IPS-20b (cell line): ENCODE measurements at regions not wholly inside any gene's neighbourhood (a gene's known extent, or its start where the extent isn't known, plus 50 kb on each side); places are given as distances from the start of the nearest gene placed in this dataset.

Experiments
- H3K27ac ChIP-seq: one replicate; pipeline ENCODE4 v1.5.1; 2013; ENCODE audit warnings: low read length
- H3K27me3 ChIP-seq: 2 replicates; pipeline ENCODE4 v1.6.1; 2013; ENCODE audit warnings: mild to moderate bottlenecking, low read length, inconsistent platforms; ENCODE audit not compliant: insufficient read depth
- H3K36me3 ChIP-seq: 2 replicates; pipeline ENCODE4 v1.6.1; 2013; ENCODE audit warnings: low read depth, mild to moderate bottlenecking, inconsistent platforms, low read length, moderate library complexity; ENCODE audit not compliant: insufficient read depth
- H3K4me1 ChIP-seq: 2 replicates; pipeline ENCODE4 v1.6.1; 2013; ENCODE audit warnings: mild to moderate bottlenecking, control low read depth, inconsistent platforms, low read length, moderate library complexity; ENCODE audit not compliant: insufficient read depth
- H3K4me3 ChIP-seq: 2 replicates; pipeline ENCODE4 v1.5.1; 2013; ENCODE audit warnings: mild to moderate bottlenecking, low read length, inconsistent platforms
- H3K9ac ChIP-seq: 2 replicates; pipeline ENCODE4 v1.6.1; 2013; ENCODE audit warnings: low read depth, mild to moderate bottlenecking, inconsistent platforms, low read length, moderate library complexity
- H3K9me3 ChIP-seq: 2 replicates; pipeline ENCODE4 v1.6.1; 2013; ENCODE audit warnings: mild to moderate bottlenecking, low read depth, low read length, inconsistent platforms; ENCODE audit not compliant: insufficient read depth

GRCh38 chr12:74412606-74413230 is 124.9 kb upstream of the ATXN7L3B start:
- no peaks in the 10 kb centered on the region for H3K27me3 ChIP-seq
- H3K36me3 ChIP-seq: no peaks in the 10 kb centered on the region
- H3K9me3 ChIP-seq: no peaks in the 10 kb centered on the region
- H3K4me3 ChIP-seq: no peak overlapping the region
- H3K9ac ChIP-seq: no peak overlapping the region
- H3K4me1 ChIP-seq: peaks cover 12% of the 10 kb centered on the region
- H3K27ac ChIP-seq: no peak overlapping the region

- Histone ChIP-seq H3K27ac (no peak overlapping the region), H3K36me3 (no peaks in the 10 kb centered on the region), H3K4me3 (no peak overlapping the region), H3K4me1 (no peaks in the 10 kb centered on the region), H3K27me3 (no peaks in the 10 kb centered on the region), H3K9ac (no peak overlapping the region), H3K9me3 (no peaks in the 10 kb centered on the region)
These were observed 122.0 kb upstream of the ATXN7L3B start for GRCh38 chr12:74415633-74416032.

GRCh38 chr12:74418573-74418972 is 119.1 kb upstream of the ATXN7L3B start:
- Histone ChIP-seq H3K4me3 (no peak overlapping the region), H3K9ac (no peak overlapping the region), H3K4me1 (no peaks in the 10 kb centered on the region), H3K27ac (no peak overlapping the region), H3K27me3 (no peaks in the 10 kb centered on the region), H3K36me3 (no peaks in the 10 kb centered on the region), H3K9me3 (no peaks in the 10 kb centered on the region)

GRCh38 chr12:74424778-74425177 is 112.9 kb upstream of the ATXN7L3B start:
- Histone ChIP-seq H3K9me3 (no peaks in the 10 kb centered on the region), H3K4me3 (no peak overlapping the region), H3K27me3 (no peaks in the 10 kb centered on the region), H3K9ac (no peak overlapping the region), H3K4me1 (no peaks in the 10 kb centered on the region), H3K36me3 (no peaks in the 10 kb centered on the region), H3K27ac (no peak overlapping the region)

- Histone ChIP-seq H3K27me3 (no peaks in the 10 kb centered on the region), H3K4me1 (no peaks in the 10 kb centered on the region), H3K36me3 (no peaks in the 10 kb centered on the region), H3K9me3 (no peaks in the 10 kb centered on the region), H3K9ac (no peak overlapping the region), H3K27ac (no peak overlapping the region), H3K4me3 (no peak overlapping the region)
These were observed 111.5 kb upstream of the ATXN7L3B start for GRCh38 chr12:74426091-74426490.

GRCh38 chr12:74429535-74429934 is 108.1 kb upstream of the ATXN7L3B start:
- no peak overlapping the region for H3K4me3 ChIP-seq
- no peak overlapping the region for H3K27ac ChIP-seq
- no peak overlapping the region for H3K9ac ChIP-seq
- no peaks in the 10 kb centered on the region for H3K36me3 ChIP-seq
- no peaks in the 10 kb centered on the region for H3K9me3 ChIP-seq
- no peaks in the 10 kb centered on the region for H3K4me1 ChIP-seq
- no peaks in the 10 kb centered on the region for H3K27me3 ChIP-seq

GRCh38 chr12:74431801-74432200 is 105.8 kb upstream of the ATXN7L3B start:
- H3K4me1 ChIP-seq: no peaks in the 10 kb centered on the region
- no peaks in the 10 kb centered on the region for H3K27me3 ChIP-seq
- no peak overlapping the region for H3K4me3 ChIP-seq
- H3K27ac ChIP-seq: no peak overlapping the region
- no peaks in the 10 kb centered on the region for H3K36me3 ChIP-seq
- no peaks in the 10 kb centered on the region for H3K9me3 ChIP-seq
- no peak overlapping the region for H3K9ac ChIP-seq

- Histone ChIP-seq H3K9ac (no peak overlapping the region), H3K4me3 (no peak overlapping the region), H3K27ac (no peak overlapping the region), H3K4me1 (no peaks in the 10 kb centered on the region), H3K36me3 (no peaks in the 10 kb centered on the region), H3K9me3 (no peaks in the 10 kb centered on the region), H3K27me3 (no peaks in the 10 kb centered on the region)
These were observed 97.2 kb upstream of the ATXN7L3B start for GRCh38 chr12:74440469-74440868.

GRCh38 chr12:74441872-74442271 is 95.8 kb upstream of the ATXN7L3B start:
- Histone ChIP-seq H3K4me1 (no peaks in the 10 kb centered on the region), H3K9ac (no peak overlapping the region), H3K36me3 (no peaks in the 10 kb centered on the region), H3K27ac (no peak overlapping the region), H3K4me3 (no peak overlapping the region), H3K9me3 (no peaks in the 10 kb centered on the region), H3K27me3 (no peaks in the 10 kb centered on the region)

GRCh38 chr12:74446466-74446865 is 91.2 kb upstream of the ATXN7L3B start:
- H3K27ac ChIP-seq: no peak overlapping the region
- no peak overlapping the region for H3K9ac ChIP-seq
- H3K4me1 ChIP-seq: no peaks in the 10 kb centered on the region
- no peaks in the 10 kb centered on the region for H3K27me3 ChIP-seq
- no peak overlapping the region for H3K4me3 ChIP-seq
- H3K9me3 ChIP-seq: no peaks in the 10 kb centered on the region
- no peaks in the 10 kb centered on the region for H3K36me3 ChIP-seq

GRCh38 chr12:74449872-74450271 is 87.8 kb upstream of the ATXN7L3B start:
- Histone ChIP-seq H3K27ac (no peak overlapping the region), H3K27me3 (no peaks in the 10 kb centered on the region), H3K36me3 (no peaks in the 10 kb centered on the region), H3K4me3 (no peak overlapping the region), H3K9ac (no peak overlapping the region), H3K9me3 (no peaks in the 10 kb centered on the region), H3K4me1 (no peaks in the 10 kb centered on the region)

- Histone ChIP-seq H3K4me1 (no peaks in the 10 kb centered on the region), H3K9ac (no peak overlapping the region), H3K27ac (no peak overlapping the region), H3K9me3 (no peaks in the 10 kb centered on the region), H3K27me3 (no peaks in the 10 kb centered on the region), H3K36me3 (no peaks in the 10 kb centered on the region), H3K4me3 (no peak overlapping the region)
These were observed 83.5 kb upstream of the ATXN7L3B start for GRCh38 chr12:74454109-74454508.
